ENCODE measurements at regions not wholly inside any gene's neighbourhood (a gene's known extent, or its start where the extent isn't known, plus 50 kb on each side); places are given as distances from the start of the nearest gene placed in this dataset.

DNA sequence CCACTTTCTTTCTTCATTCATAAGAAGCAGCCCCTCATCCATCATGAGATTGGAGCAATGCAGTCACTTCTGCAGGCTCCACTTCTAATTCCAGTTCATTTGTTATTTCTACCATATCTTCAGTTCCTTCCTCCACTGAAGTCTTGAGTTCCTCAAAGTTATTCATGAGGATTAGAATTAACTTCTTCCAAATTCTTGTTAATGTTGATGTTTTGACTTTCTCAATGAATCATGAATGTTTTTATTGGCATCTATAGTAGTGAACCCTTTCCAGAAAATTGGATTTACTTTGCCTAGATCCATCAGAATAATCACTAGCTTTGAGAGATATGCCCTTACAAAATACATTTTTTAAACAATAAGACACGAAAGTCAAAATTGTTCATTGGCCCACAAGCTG is 2567.7 kb upstream of the PCDH20 start:
- TF ChIP-seq POLR2A (IDR thresholded peaks at IDR 0.05; ENCODE audit: low read length): no peak
- TF ChIP-seq GATA1 (IDR thresholded peaks at IDR 0.05; ENCODE audit: low read depth, low read length): no peak
